ENCODE measurements at regions not wholly inside any gene's neighbourhood (a gene's known extent, or its start where the extent isn't known, plus 50 kb on each side); places are given as distances from the start of the nearest gene placed in this dataset.
"Not testable (repeated sequence)": the region's sequence is repeated elsewhere in the genome, so short reads cannot be mapped to it uniquely, and the experiment has no call there.

DNA sequence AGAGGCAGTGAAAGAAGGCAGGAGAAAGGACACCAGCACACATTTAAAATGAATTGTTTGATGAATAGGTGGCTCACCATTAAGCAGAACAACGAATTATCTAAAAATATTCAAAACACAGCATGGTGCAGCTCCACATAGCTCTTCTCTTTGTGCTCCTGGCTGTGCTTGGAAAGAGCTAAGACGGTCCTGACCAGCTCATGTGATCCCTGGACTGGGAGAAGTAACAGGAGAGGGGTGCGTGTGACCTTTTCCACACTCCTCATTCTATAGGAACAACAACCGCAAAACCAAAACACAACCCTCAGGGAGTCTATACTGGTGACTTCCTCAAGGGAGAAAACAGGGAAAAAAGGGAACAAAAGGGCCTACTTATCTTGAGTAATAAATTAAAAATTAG lies 140.5 kb downstream of the DIRAS2 start:
- Mint-ChIP-seq H3K36me3 (ENCODE audit: insufficient read depth, unreplicated experiment) (no peaks in the 10 kb centered on the region), H3K4me3 (ENCODE audit: unreplicated experiment) (no peak overlapping the region)

DNA sequence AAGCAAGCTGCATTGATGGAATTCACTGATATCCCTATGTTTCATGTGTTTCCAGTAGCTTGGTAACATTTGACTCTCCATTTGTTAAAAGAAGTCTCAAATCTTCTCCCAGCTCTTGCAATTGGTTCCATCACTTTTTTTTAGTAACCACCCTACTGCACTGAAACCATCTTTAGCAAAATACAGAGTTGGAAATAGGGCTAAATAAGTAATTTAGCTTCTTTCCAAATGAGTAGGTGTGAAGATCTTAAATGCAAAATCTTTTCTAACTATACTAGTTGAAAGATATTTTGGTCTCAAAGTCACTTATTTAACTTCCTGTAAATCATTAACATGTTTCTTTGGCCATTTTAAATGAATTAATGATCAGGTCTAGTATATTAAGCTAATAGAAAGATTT lies 138.1 kb downstream of the DIRAS2 start:
- H3K36me3 Mint-ChIP-seq (ENCODE audit: insufficient read depth, unreplicated experiment): no peaks in the 10 kb centered on the region
- BruUV-seq (replicated peaks): no TSS peak
- H3K27me3 Mint-ChIP-seq (ENCODE audit: insufficient read depth, unreplicated experiment): no peaks in the 10 kb centered on the region
- Histone ChIP-seq H3K36me3 (ENCODE audit: control insufficient read depth, insufficient read depth, low read length) (no peaks in the 10 kb centered on the region), H3K9me3 (no peaks in the 10 kb centered on the region), H3K4me1 (no peaks in the 10 kb centered on the region), H3K27me3 (replicated peaks; ENCODE audit: control insufficient read depth, insufficient read depth, low read length) (no peaks in the 10 kb centered on the region), H3K4me3 (ENCODE audit: low read depth, low read length) (no peak overlapping the region)
- ChIA-PET POLR2A (no interaction called here), CTCF (no interaction called here)
- no peaks in the 10 kb centered on the region for H3K4me1 Mint-ChIP-seq (ENCODE audit: low read depth, unreplicated experiment)
- intact Hi-C loops (cut with micrococcal nuclease; ENCODE audit: unreplicated experiment): no loop called here
- no peak for DNase-seq
- TF ChIP-seq, protein P1, sequence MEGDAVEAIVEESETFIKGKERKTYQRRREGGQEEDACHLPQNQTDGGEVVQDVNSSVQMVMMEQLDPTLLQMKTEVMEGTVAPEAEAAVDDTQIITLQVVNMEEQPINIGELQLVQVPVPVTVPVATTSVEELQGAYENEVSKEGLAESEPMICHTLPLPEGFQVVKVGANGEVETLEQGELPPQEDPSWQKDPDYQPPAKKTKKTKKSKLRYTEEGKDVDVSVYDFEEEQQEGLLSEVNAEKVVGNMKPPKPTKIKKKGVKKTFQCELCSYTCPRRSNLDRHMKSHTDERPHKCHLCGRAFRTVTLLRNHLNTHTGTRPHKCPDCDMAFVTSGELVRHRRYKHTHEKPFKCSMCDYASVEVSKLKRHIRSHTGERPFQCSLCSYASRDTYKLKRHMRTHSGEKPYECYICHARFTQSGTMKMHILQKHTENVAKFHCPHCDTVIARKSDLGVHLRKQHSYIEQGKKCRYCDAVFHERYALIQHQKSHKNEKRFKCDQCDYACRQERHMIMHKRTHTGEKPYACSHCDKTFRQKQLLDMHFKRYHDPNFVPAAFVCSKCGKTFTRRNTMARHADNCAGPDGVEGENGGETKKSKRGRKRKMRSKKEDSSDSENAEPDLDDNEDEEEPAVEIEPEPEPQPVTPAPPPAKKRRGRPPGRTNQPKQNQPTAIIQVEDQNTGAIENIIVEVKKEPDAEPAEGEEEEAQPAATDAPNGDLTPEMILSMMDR (IDR thresholded peaks at IDR 0.05; ENCODE audit: insufficient read depth in 1 of 2, low read depth in 1 of 2, low read length in 1 of 2, severe bottlenecking in 1 of 2, unreplicated experiment in 1 of 2): no peak
- H3K4me3 Mint-ChIP-seq (ENCODE audit: unreplicated experiment): no peak overlapping the region
- H3K27ac Mint-ChIP-seq (ENCODE audit: unreplicated experiment): no peak overlapping the region
- H3K9me3 Mint-ChIP-seq (ENCODE audit: unreplicated experiment): no peaks in the 10 kb centered on the region

More for the DNA sequence above, 140.5 kb downstream of the DIRAS2 start:
- Mint-ChIP-seq H3K27ac (ENCODE audit: unreplicated experiment) (no peak overlapping the region), H3K4me1 (ENCODE audit: low read depth, unreplicated experiment) (no peaks in the 10 kb centered on the region), H3K27me3 (ENCODE audit: insufficient read depth, unreplicated experiment) (no peaks in the 10 kb centered on the region), H3K9me3 (ENCODE audit: unreplicated experiment) (no peaks in the 10 kb centered on the region)
- Histone ChIP-seq H3K36me3 (ENCODE audit: control insufficient read depth, insufficient read depth, low read length) (no peaks in the 10 kb centered on the region), H3K9me3 (no peaks in the 10 kb centered on the region), H3K4me3 (ENCODE audit: low read depth, low read length) (no peak overlapping the region), H3K27me3 (replicated peaks; ENCODE audit: control insufficient read depth, insufficient read depth, low read length) (no peaks in the 10 kb centered on the region), H3K4me1 (no peaks in the 10 kb centered on the region)
- BruUV-seq (replicated peaks): no TSS peak
- TF ChIP-seq, protein P1 (IDR thresholded peaks at IDR 0.05; ENCODE audit: insufficient read depth in 1 of 2, low read depth in 1 of 2, low read length in 1 of 2, severe bottlenecking in 1 of 2, unreplicated experiment in 1 of 2): no peak
- DNase-seq: no peak
- intact Hi-C loops (cut with micrococcal nuclease; ENCODE audit: unreplicated experiment): no loop called here
- POLR2A ChIA-PET: no interaction called here
- CTCF ChIA-PET: no interaction called here

DNA sequence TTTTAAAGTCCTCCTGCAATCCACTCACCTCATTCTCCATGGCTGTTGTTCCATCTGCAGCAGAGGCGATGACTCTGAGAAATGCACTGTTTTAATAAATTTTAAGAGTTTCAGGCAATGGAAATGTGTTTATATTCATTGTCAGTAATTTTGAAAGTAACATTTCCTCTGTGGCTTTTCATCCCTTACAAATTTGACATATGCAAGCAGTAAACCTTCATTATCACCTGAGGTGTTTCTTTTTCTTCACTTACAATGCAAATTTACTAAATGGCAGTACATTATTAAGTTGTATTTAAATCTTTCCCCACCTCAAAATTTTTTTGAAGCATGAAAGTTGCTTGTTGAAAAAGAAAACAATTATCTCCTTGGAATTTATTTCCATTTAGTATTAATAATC lies 136.9 kb downstream of the DIRAS2 start:
- BruUV-seq (replicated peaks): no TSS peak
- Mint-ChIP-seq H3K36me3 (ENCODE audit: insufficient read depth, unreplicated experiment) (no peaks in the 10 kb centered on the region), H3K4me3 (ENCODE audit: unreplicated experiment) (no peak overlapping the region), H3K9me3 (ENCODE audit: unreplicated experiment) (no peaks in the 10 kb centered on the region), H3K27ac (ENCODE audit: unreplicated experiment) (no peak overlapping the region), H3K27me3 (ENCODE audit: insufficient read depth, unreplicated experiment) (no peaks in the 10 kb centered on the region), H3K4me1 (ENCODE audit: low read depth, unreplicated experiment) (no peaks in the 10 kb centered on the region)
- DNase-seq: no peak
- TF ChIP-seq, protein P1 (IDR thresholded peaks at IDR 0.05; ENCODE audit: insufficient read depth in 1 of 2, low read depth in 1 of 2, low read length in 1 of 2, severe bottlenecking in 1 of 2, unreplicated experiment in 1 of 2): no peak
- Histone ChIP-seq H3K36me3 (ENCODE audit: control insufficient read depth, insufficient read depth, low read length) (no peaks in the 10 kb centered on the region), H3K4me3 (ENCODE audit: low read depth, low read length) (no peak overlapping the region), H3K27me3 (replicated peaks; ENCODE audit: control insufficient read depth, insufficient read depth, low read length) (no peaks in the 10 kb centered on the region), H3K4me1 (no peaks in the 10 kb centered on the region), H3K9me3 (no peaks in the 10 kb centered on the region)
- intact Hi-C loops (cut with micrococcal nuclease; ENCODE audit: unreplicated experiment): no loop called here
- CTCF ChIA-PET: no interaction called here
- POLR2A ChIA-PET: no interaction called here

DNA sequence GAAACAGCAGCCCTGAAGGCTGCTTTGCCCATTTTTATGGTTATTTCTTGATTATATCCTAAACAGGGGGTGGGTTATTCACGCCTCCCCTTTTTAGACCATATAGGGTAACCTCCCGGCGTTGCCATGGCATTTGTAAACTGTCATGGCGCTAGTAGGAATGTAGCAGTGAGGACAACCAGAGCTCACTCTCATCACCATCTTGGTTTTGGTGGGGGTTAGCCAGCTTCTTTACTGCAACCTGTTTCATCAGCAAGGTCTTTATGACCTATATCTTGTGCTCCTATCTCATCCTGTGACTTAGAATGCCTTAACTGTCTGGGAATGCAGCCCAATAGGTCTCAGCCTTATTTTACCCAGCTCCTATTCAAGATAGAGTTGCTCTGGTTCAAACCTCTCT lies 136.2 kb downstream of the DIRAS2 start:
- H3K9me3 ChIP-seq; H3K4me3 ChIP-seq (ENCODE audit: low read depth, low read length); H3K36me3 Mint-ChIP-seq (ENCODE audit: insufficient read depth, unreplicated experiment); H3K4me3 Mint-ChIP-seq (ENCODE audit: unreplicated experiment); H3K27me3 Mint-ChIP-seq (ENCODE audit: insufficient read depth, unreplicated experiment); intact Hi-C loops (cut with micrococcal nuclease; ENCODE audit: unreplicated experiment); CTCF ChIA-PET; H3K4me1 Mint-ChIP-seq (ENCODE audit: low read depth, unreplicated experiment); H3K9me3 Mint-ChIP-seq (ENCODE audit: unreplicated experiment); H3K36me3 ChIP-seq (ENCODE audit: control insufficient read depth, insufficient read depth, low read length); H3K27ac Mint-ChIP-seq (ENCODE audit: unreplicated experiment); BruUV-seq (replicated peaks); H3K27me3 ChIP-seq (replicated peaks; ENCODE audit: control insufficient read depth, insufficient read depth, low read length); DNase-seq; POLR2A ChIA-PET; H3K4me1 ChIP-seq: not testable (repeated sequence)

Data from Caco-2 (cell line).